HG03521 (cell line): ENCODE measurements at regions not wholly inside any gene's neighbourhood (a gene's known extent, or its start where the extent isn't known, plus 50 kb on each side); places are given as distances from the start of the nearest gene placed in this dataset.
"Not testable (repeated sequence)": the region's sequence is repeated elsewhere in the genome, so short reads cannot be mapped to it uniquely, and the experiment has no call there.

Source experiments
- ATAC-seq: cut with Tn5 transposase; IDR thresholded peaks from one replicate; pipeline ENCODE4 v1.9.1; 2021; ENCODE audit warnings: mild to moderate bottlenecking, moderate library complexity; ENCODE audit not compliant: unreplicated experiment

- ATAC-seq = no peak
These were observed 141.2 kb upstream of the RREB1 start for GRCh38 chr6:6966569-6966968.

DNA sequence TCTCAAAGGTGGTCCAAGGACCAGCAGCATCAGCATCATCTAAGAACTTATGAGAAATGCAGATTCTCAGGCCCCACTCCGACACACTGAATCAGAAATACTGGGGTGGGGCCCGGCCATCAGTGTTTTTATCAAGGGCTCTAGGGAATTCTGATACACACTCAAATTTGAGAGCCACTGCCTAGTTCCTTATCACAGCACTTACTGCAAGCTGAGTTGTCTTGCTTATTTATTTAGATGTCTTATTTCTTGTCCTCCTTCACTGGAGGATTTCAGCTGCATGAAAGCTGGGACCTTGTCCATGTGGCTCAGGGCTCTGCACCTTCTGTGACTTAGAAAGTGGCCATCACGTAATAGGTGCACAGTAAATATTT is 139.4 kb upstream of the RREB1 start:
- ATAC-seq = no peak

DNA sequence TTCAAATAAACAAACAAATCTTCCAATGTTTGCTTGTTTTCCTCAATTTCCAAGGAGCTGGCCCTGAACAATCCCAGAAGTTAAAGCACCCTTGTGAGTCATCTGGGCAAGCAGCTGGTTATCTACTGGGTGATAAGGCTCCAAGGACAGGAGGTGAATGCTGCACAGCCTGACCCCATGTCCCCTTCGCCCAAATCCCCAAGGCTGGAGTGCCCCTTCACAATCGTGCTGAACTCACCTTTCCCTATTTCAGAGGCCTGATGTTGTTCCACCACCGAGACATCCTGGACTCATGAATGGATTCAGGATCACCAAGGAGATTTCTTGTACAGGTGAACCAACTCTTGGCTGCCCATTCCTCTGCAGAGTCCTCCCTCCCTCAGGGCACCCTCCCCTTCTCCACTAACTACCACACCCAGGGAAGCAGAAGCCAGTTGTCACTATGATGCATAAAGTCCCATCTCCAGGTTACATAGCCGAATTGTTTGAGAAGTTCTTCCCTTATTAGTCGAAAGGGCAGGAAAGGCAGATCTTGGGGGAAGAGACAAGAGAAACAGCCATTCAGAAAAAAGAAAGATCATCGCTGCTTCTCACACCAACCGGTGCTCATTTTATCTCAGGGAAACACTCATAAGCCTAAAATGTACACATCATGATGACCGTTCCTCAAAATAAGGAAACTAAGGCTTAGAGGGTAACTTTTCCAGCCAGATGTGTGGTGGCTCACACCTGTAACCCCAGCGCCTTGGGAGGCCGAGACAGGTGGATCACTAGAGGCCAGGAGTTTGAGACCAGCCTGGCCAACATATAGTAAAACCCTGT is 138.8 kb upstream of the RREB1 start:
- no peak for ATAC-seq

- ATAC-seq = no peak
These were observed 138.0 kb upstream of the RREB1 start for GRCh38 chr6:6969761-6970223.

DNA sequence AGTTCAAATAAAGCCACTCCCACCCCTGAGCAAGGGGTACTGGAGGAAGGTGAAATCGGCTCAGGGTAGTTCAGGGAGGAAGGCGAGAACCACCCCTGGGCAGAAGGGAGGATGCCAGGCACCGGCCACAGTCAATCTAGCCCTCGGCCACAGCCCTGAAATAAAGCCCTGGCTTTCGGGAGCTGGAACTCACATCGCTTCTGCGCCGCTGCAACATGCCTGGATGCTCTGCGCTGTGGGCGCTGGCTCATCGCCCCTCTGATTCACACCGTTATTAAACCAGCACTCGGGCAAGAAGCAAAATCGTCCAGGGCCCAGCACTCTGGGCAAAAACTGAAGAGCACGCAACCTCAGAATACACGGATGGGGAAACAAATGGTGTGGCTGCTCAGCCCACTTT is 136.9 kb upstream of the RREB1 start:
- ATAC-seq = no peak

GRCh38 chr6:6971369-6971768 is 136.4 kb upstream of the RREB1 start:
- no peak for ATAC-seq

DNA sequence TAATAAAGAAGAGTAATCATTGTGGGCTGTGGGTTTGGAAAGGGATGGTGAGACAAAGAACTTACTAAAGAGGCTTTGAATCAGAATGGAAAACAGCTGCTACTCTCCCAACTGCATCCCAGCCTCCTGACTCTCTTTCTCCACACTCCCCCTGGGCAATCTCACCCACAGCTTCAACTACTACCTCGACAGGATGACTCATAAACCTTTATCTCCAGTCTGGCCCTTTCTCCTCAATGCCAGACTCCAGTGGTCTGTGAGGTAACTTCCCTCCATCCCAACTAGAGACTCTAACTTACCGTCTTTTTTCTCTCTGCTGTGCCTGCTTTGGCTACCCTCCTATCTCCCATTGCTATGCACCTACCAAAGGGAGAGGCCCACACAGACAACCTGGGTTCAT is 135.3 kb upstream of the RREB1 start:
- no peak for ATAC-seq

DNA sequence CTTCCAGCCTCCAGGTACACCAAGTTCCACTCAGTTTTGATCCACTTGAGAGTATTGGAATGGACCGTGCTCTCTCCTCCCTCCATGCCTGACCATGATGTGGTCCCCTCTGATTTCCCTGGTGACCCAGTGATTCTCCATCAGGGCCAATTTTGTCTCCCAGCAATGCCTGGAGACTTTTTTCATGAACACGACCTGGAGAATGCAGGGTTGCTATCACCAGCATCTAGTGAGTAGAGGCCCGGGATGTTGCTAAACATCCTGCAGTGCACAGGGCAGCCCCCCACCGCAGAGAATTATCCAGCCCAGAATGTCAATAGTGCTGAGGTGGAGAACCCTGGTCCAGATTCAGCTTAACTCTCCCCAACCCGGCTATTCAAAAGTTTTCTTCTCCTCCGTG is 134.0 kb upstream of the RREB1 start:
- no peak for ATAC-seq

DNA sequence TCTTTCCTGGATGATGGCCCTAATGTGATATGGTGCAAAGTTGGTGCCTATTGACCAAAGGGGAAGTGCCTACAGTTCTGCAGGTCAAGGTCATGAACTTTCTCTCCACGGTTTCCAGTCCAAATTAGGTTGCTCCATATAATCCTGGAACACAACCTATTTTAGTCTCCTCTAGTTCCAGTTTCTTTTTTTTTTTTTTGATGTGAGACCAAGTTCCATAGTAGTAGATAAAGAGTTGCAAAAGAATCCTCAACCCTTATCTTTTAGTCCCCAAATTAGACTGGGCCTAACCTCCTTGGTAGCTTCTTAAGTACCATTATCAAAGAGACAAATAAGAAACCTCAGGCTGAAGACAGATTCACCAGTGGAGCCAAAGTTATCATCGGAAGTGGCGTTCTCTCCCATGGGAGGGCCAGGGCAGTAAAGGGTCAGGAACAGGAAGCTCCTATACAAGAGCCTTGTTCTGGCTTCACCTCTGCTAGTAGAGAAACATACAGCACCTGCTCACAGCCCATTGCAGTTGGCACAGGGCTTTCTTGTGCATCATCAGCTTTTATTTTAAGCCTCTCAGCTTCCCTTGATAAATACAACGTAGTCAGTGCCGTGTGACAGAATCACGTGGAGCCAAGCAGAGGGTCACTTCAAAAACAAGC is 132.2 kb upstream of the RREB1 start:
- no peak for ATAC-seq

GRCh38 chr6:6976193-6976592 is 131.6 kb upstream of the RREB1 start:
- ATAC-seq = no peak

GRCh38 chr6:6978731-6979130 is 129.0 kb upstream of the RREB1 start:
- ATAC-seq = no peak

- no peak for ATAC-seq
These were observed 126.7 kb upstream of the RREB1 start for GRCh38 chr6:6980999-6981597.

DNA sequence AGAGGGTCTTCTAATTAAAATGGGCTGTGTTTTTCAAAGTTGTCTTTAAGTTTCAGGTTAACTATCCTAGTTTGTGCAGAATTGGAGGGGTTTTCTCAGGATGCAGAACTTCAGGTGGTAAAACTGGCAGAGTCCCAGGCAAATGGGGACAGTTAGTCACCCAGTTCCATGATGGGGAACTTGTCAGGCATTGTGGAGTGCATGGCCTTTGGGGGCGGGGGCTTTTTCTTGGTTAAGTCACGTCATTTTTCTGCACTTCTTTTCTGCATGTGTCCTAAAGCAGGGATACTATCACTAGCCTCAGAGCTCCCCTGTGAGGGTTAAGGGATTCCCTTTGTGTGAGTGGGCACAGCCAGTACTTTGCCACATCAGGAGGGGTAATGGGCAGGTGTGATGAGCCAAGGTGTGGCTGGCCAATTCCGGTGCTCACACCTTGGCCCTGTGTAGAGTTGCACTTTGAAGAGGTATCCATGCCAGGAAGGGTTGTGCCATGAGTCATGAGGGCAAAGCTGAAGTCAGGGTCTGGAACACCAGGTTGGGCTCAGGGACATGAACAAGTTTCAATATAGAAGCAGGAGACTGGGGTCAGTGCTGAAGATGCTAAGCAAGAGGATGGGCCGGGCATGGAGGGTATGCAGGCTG is 126.0 kb upstream of the RREB1 start:
- ATAC-seq = no peak

- ATAC-seq = no peak
These were observed 125.1 kb upstream of the RREB1 start for GRCh38 chr6:6982663-6983062.

- ATAC-seq = no peak
These were observed 123.0 kb upstream of the RREB1 start for GRCh38 chr6:6984585-6985366.

DNA sequence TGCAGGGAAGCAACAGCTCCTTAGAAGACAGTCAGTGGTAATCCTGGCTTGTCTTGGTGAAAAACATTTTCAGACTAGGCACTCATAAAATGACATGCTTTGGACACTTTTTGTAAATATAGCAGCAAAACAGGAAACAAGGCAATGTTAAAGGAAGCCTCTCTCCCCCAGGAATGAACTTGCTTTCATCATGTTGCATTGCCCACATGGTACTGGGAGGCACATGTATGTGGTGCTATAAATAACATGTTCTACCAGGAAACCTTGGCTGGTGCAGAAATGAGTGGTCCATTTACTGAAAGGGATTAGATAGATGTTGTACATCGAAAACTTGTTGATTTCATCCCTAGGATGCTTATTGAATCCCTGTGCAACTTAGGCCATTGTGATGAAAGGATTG is 121.4 kb upstream of the RREB1 start:
- no peak for ATAC-seq

DNA sequence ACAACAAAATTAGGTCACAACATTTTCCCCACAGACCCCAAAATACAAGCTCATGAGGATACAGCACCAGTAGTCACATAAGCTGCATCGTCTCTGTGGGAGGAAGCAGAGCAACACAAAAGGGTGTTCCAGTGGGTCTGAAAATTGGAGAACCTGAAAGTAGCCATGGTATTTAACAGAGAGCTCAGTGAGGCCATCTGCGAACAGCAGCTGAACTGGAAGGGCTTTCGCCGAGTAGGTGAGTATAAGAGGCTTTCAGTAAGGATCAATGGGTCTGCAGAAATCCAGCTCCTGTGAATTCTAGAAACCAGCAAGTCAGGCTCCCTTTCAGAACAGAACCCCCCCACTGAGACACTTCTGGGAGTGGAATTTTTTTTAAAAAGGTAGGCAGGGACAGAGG is 120.0 kb upstream of the RREB1 start:
- ATAC-seq = no peak

DNA sequence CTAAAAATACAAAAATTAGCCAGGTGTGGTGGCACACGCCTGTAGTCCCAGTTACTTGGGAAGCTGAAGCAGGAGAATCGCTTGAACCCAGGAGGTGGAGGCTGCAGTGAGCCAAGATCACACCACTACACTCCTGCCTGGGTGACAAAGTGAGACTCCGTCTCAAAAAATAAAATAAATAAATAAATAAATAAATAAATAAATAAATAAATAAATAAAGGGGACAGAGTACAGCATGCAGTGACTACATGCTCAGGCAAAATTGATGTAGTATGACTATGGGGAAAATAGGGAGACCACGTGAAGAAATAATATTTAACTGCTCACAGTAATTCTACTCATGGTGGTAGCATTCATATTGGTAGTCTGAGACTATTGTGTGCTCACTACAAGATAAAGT is 117.7 kb upstream of the RREB1 start:
- ATAC-seq = not testable (repeated sequence)

- ATAC-seq = no peak
These were observed 114.1 kb upstream of the RREB1 start for GRCh38 chr6:6993503-6994237.

DNA sequence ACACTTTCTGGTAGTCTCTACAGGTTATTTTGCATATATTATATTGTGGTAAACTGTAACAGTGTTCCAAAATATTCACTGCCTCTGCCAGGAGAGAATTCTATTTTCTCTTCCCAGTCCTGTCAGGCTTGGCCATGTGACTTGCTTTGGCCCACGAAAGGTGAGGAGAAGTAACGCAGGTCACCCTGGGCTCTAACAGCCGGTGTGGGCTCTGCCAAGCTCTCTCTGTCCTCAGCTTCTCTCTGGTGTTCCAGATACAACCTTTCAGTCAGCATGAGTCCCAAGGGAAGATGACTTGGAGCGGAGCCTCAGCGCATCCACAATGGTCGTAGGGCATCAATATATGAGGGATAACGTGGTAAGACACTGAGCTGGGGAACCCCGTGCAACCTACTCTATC is 113.0 kb upstream of the RREB1 start:
- ATAC-seq = no peak
